CD8-positive, alpha-beta memory T cell (primary cell): ENCODE measurements at regions not wholly inside any gene's neighbourhood (a gene's known extent, or its start where the extent isn't known, plus 50 kb on each side); places are given as distances from the start of the nearest gene placed in this dataset.
"Not testable (repeated sequence)": the region's sequence is repeated elsewhere in the genome, so short reads cannot be mapped to it uniquely, and the experiment has no call there.

Experiments
- CTCF ChIA-PET: fragments of 350-600 bp; sonication (Branson Sonifier 250); formaldehyde crosslinking; loops from one replicate; lab custom pipeline; 2021; ENCODE audit warnings: antibody characterized with exemption; lab: Charles Lee
- POLR2A ChIA-PET: fragments of 350-600 bp; sonication (Branson Sonifier 250); formaldehyde crosslinking; loops from one replicate; lab custom pipeline; 2021; ENCODE audit warnings: antibody characterized with exemption; lab: Charles Lee
- DNase-seq, 5 donors: peaks; one replicate each; pipeline versions ENCODE4 v3.0.0 to v3.0.0-alpha.2; 2020 to 2022; ENCODE audit warnings: mixed read lengths in 1 of 5
- H3K27ac ChIP-seq: one replicate; pipeline ENCODE4 v1.7.0; 2013; ENCODE audit warnings: low read depth, mild to moderate bottlenecking, low read length, moderate library complexity
- H3K27me3 ChIP-seq: 2 replicates; pipeline ENCODE4 v1.7.0; 2013; ENCODE audit warnings: low read length, mild to moderate bottlenecking; ENCODE audit not compliant: insufficient read depth, poor library complexity, severe bottlenecking
- H3K36me3 ChIP-seq: 2 replicates; pipeline ENCODE4 v1.7.0; 2013; ENCODE audit warnings: mild to moderate bottlenecking, low read length, moderate library complexity; ENCODE audit not compliant: insufficient read depth
- H3K4me1 ChIP-seq: 2 replicates; pipeline ENCODE4 v1.7.0; 2013; ENCODE audit warnings: mild to moderate bottlenecking, low read length, moderate library complexity; ENCODE audit not compliant: insufficient read depth
- H3K4me3 ChIP-seq: 2 replicates; pipeline ENCODE4 v1.7.0; 2013; ENCODE audit warnings: mild to moderate bottlenecking, low read length
- H3K9me3 ChIP-seq: 2 replicates; pipeline ENCODE4 v1.7.0; 2013; ENCODE audit warnings: mild to moderate bottlenecking, low read length
- H3K27ac Mint-ChIP-seq, 8 donors: one replicate each; pipeline ENCODE4 v1.8.0; 2020 to 2021; ENCODE audit warnings: mixed read lengths in 8 of 8, mild to moderate bottlenecking in 6 of 8, inconsistent platforms in 3 of 8, moderate library complexity in 3 of 8
- H3K27me3 Mint-ChIP-seq, 2 donors: one replicate each; pipeline ENCODE4 v1.8.0; 2020 to 2021; ENCODE audit warnings: mixed read lengths in 2 of 2, mild to moderate bottlenecking in 1 of 2, moderate library complexity in 1 of 2
- H3K36me3 Mint-ChIP-seq, 3 donors: one replicate each; pipeline ENCODE4 v1.8.0; 2020 to 2021; ENCODE audit warnings: mixed read lengths in 3 of 3, inconsistent platforms in 1 of 3, mild to moderate bottlenecking in 1 of 3
- H3K4me1 Mint-ChIP-seq, 3 donors: one replicate each; pipeline ENCODE4 v1.8.0; 2020 to 2021; ENCODE audit warnings: mixed read lengths in 3 of 3, inconsistent platforms in 1 of 3, mild to moderate bottlenecking in 1 of 3
- H3K4me3 Mint-ChIP-seq, 7 donors: one replicate each; pipeline ENCODE4 v1.8.0; 2020 to 2021; ENCODE audit warnings: mixed read lengths in 7 of 7, mild to moderate bottlenecking in 6 of 7, moderate library complexity in 4 of 7, inconsistent platforms in 2 of 7
- H3K9me3 Mint-ChIP-seq, 5 donors: one replicate each; pipeline ENCODE4 v1.8.0; 2020 to 2022; ENCODE audit warnings: mixed read lengths in 5 of 5, mild to moderate bottlenecking in 3 of 5, moderate library complexity in 2 of 5, inconsistent platforms in 1 of 5

DNA sequence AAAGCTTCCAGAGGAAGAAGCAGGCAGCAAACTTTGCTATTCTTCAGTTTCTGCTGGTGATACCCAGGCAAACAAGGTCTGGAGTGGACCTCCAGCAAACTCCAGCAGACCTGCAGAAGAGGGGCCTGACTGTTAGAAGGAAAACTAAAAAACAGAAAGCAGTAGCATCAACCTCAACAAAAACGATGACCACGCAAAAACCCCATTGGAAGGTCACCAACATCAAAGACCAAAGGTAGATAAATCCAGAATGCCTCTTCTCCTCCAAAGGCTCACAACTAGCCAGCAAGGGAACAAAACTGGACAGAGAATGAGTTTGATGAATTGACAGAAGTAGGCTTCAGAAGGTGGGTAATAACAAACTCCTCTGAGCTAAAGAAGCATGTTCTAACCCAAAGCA is 127.1 kb downstream of the SLITRK1 start:
- H3K36me3 ChIP-seq, H3K27me3 ChIP-seq, H3K27ac Mint-ChIP-seq, CTCF ChIA-PET, H3K4me3 ChIP-seq, DNase-seq, H3K27me3 Mint-ChIP-seq, H3K36me3 Mint-ChIP-seq, H3K4me3 Mint-ChIP-seq, H3K27ac ChIP-seq, H3K4me1 ChIP-seq, H3K9me3 ChIP-seq, H3K4me1 Mint-ChIP-seq, POLR2A ChIA-PET: not testable (repeated sequence)
- peaks cover 0 to 12% (median 8%) of the 10 kb centered on the region in 5 donors for H3K9me3 Mint-ChIP-seq

- Histone ChIP-seq H3K9me3 (no peaks in the 10 kb centered on the region), H3K36me3 (no peaks in the 10 kb centered on the region), H3K27me3 (no peaks in the 10 kb centered on the region), H3K4me1 (no peaks in the 10 kb centered on the region), H3K4me3 (no peak overlapping the region), H3K27ac (no peak overlapping the region)
- Mint-ChIP-seq H3K9me3 (peaks cover 0 to 8% (median 5%) of the 10 kb centered on the region in 5 donors), H3K4me3 (no peak overlapping the region), H3K36me3 (no peaks in the 10 kb centered on the region), H3K27me3 (no peaks in the 10 kb centered on the region), H3K27ac (no peak overlapping the region), H3K4me1 (no peaks in the 10 kb centered on the region)
- ChIA-PET POLR2A (no interaction called here), CTCF (no interaction called here)
- no peak for DNase-seq
Measured at GRCh38 chr13:83753912-83754624, 128.2 kb downstream of the SLITRK1 start.

GRCh38 chr13:83752141-83752540 is 130.1 kb downstream of the SLITRK1 start:
- H3K36me3 ChIP-seq: no peaks in the 10 kb centered on the region
- no peak overlapping the region for H3K4me3 ChIP-seq
- ChIA-PET CTCF (no interaction called here), POLR2A (no interaction called here)
- H3K27ac ChIP-seq: no peak overlapping the region
- DNase-seq: no peak
- H3K9me3 Mint-ChIP-seq: peaks cover 0 to 7% (median 3%) of the 10 kb centered on the region in 5 donors
- H3K36me3 Mint-ChIP-seq: no peaks in the 10 kb centered on the region
- no peaks in the 10 kb centered on the region for H3K9me3 ChIP-seq
- no peaks in the 10 kb centered on the region for H3K4me1 ChIP-seq
- no peaks in the 10 kb centered on the region for H3K27me3 ChIP-seq
- H3K4me1 Mint-ChIP-seq: no peaks in the 10 kb centered on the region
- H3K27me3 Mint-ChIP-seq: no peaks in the 10 kb centered on the region
- no peak overlapping the region for H3K4me3 Mint-ChIP-seq
- no peak overlapping the region for H3K27ac Mint-ChIP-seq

DNA sequence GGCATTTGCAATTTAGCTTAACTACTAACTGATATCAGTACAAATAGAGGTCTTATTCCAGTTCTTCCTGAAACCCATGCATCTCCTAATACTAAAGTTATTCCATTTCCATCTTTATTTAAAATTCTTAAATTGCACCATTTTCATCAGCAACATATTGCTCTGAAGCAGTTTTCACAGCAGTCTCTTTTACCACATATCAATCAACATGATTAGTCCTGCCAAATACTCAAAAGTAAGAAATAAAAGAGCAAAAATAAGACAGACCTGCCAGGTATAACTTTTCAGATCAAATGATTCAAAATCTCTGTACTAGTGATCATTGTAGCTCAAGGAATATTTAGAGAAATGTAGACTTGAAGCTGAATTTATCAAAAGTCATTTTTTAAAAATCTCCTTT is 141.7 kb downstream of the SLITRK1 start:
- Mint-ChIP-seq H3K4me3 (no peak overlapping the region), H3K9me3 (no peaks in the 10 kb centered on the region), H3K27ac (no peak overlapping the region), H3K4me1 (no peaks in the 10 kb centered on the region), H3K27me3 (no peaks in the 10 kb centered on the region), H3K36me3 (no peaks in the 10 kb centered on the region)
- no peak for DNase-seq
- Histone ChIP-seq H3K27me3 (no peaks in the 10 kb centered on the region), H3K4me3 (no peak overlapping the region), H3K4me1 (no peaks in the 10 kb centered on the region), H3K27ac (no peak overlapping the region), H3K9me3 (no peaks in the 10 kb centered on the region), H3K36me3 (no peaks in the 10 kb centered on the region)
- ChIA-PET CTCF (no interaction called here), POLR2A (no interaction called here)

GRCh38 chr13:83738407-83738806 is 143.9 kb downstream of the SLITRK1 start:
- Mint-ChIP-seq H3K27me3 (no peaks in the 10 kb centered on the region), H3K36me3 (no peaks in the 10 kb centered on the region), H3K9me3 (no peaks in the 10 kb centered on the region), H3K4me3 (no peak overlapping the region), H3K27ac (no peak overlapping the region), H3K4me1 (no peaks in the 10 kb centered on the region)
- Histone ChIP-seq H3K9me3 (no peaks in the 10 kb centered on the region), H3K27me3 (no peaks in the 10 kb centered on the region), H3K4me1 (no peaks in the 10 kb centered on the region), H3K36me3 (no peaks in the 10 kb centered on the region), H3K27ac (no peak overlapping the region), H3K4me3 (no peak overlapping the region)
- ChIA-PET POLR2A (no interaction called here), CTCF (no interaction called here)
- DNase-seq: no peak

DNA sequence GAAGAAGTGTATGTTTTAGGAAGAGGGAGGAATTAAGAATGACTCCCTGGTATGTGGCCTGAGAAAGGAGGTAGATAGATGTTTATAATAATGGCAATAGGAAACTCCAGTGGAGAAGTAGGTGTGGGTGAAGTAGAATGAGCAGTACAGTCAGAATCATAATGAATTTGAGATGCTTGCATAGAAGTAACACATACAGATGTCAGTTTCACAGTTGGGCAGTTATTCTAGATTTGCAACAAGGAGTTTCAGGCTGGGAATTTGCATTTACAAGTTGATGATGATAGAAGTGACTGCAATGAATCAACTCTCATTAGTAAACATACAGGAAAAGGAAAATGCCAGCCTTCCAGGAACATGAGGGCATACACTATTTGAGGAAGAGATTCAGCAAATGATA is 149.0 kb downstream of the SLITRK1 start:
- POLR2A ChIA-PET: no interaction called here
- Histone ChIP-seq H3K27ac (no peak overlapping the region), H3K27me3 (no peaks in the 10 kb centered on the region), H3K4me3 (no peak overlapping the region), H3K9me3 (no peaks in the 10 kb centered on the region), H3K4me1 (no peaks in the 10 kb centered on the region), H3K36me3 (no peaks in the 10 kb centered on the region)
- CTCF ChIA-PET: no interaction called here
- DNase-seq: no peak
- Mint-ChIP-seq H3K4me1 (no peaks in the 10 kb centered on the region), H3K4me3 (no peak overlapping the region), H3K9me3 (peaks cover 0 to 3% (median 0%) of the 10 kb centered on the region in 5 donors), H3K27ac (no peak overlapping the region), H3K36me3 (no peaks in the 10 kb centered on the region), H3K27me3 (no peaks in the 10 kb centered on the region)

- Mint-ChIP-seq H3K36me3 (no peaks in the 10 kb centered on the region), H3K27ac (no peak overlapping the region), H3K27me3 (no peaks in the 10 kb centered on the region), H3K4me1 (no peaks in the 10 kb centered on the region), H3K4me3 (no peak overlapping the region), H3K9me3 (peaks cover 0 to 3% (median 0%) of the 10 kb centered on the region in 5 donors)
- Histone ChIP-seq H3K27me3 (no peaks in the 10 kb centered on the region), H3K9me3 (no peaks in the 10 kb centered on the region), H3K27ac (no peak overlapping the region), H3K4me1 (no peaks in the 10 kb centered on the region), H3K4me3 (no peak overlapping the region), H3K36me3 (no peaks in the 10 kb centered on the region)
- ChIA-PET CTCF (no interaction called here), POLR2A (no interaction called here)
- DNase-seq: no peak
Measured at GRCh38 chr13:83732755-83733154, 149.5 kb downstream of the SLITRK1 start.

DNA sequence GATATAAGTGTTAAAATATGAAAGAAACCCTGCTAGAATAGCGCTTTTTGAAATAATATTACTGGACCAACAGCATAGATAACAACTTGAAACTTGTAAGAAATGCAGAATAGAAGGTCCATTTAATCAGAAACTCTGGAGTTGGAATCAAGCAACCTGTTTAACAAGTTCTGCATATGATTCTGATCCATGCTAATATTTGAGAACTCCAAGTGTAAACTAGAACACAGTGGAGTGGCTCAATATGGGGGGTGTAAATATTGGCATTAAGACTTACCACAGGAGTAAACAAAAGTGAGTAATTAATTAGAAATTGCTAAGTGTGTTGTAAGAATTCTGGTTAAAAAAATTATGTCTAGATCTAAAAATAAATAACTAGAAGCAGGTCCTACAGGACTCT is 151.2 kb downstream of the SLITRK1 start:
- no peak for DNase-seq
- no peak overlapping the region for H3K27ac ChIP-seq
- H3K4me1 Mint-ChIP-seq: no peaks in the 10 kb centered on the region
- no peaks in the 10 kb centered on the region for H3K36me3 ChIP-seq
- H3K4me3 Mint-ChIP-seq: no peak overlapping the region
- no peaks in the 10 kb centered on the region for H3K27me3 Mint-ChIP-seq
- ChIA-PET CTCF (no interaction called here), POLR2A (no interaction called here)
- no peaks in the 10 kb centered on the region for H3K27me3 ChIP-seq
- H3K9me3 ChIP-seq: no peaks in the 10 kb centered on the region
- no peak overlapping the region for H3K4me3 ChIP-seq
- no peak overlapping the region for H3K27ac Mint-ChIP-seq
- peaks cover 0 to 3% (median 0%) of the 10 kb centered on the region in 5 donors for H3K9me3 Mint-ChIP-seq
- no peaks in the 10 kb centered on the region for H3K4me1 ChIP-seq
- no peaks in the 10 kb centered on the region for H3K36me3 Mint-ChIP-seq
